WERI-Rb-1 (cell line): ENCODE measurements at regions not wholly inside any gene's neighbourhood (a gene's known extent, or its start where the extent isn't known, plus 50 kb on each side); places are given as distances from the start of the nearest gene placed in this dataset.
"Not testable (repeated sequence)": the region's sequence is repeated elsewhere in the genome, so short reads cannot be mapped to it uniquely, and the experiment has no call there.

Experiments
- DNase-seq: peaks from one replicate; pipeline ENCODE4 v3.0.0-alpha.2; 2020
- H3K27ac ChIP-seq: fragments of 250-450 bp; sonication (Bioruptor Pico); 2 replicates; pipeline ENCODE4 v1.5.1; 2020; ENCODE audit warnings: mild to moderate bottlenecking, moderate library complexity
- H3K27me3 ChIP-seq: fragments of 250-450 bp; sonication (Bioruptor Pico); 2 replicates; pipeline ENCODE4 v1.5.1; 2021; ENCODE audit warnings: mild to moderate bottlenecking, low read depth, moderate library complexity; ENCODE audit not compliant: insufficient read depth, severe bottlenecking
- H3K36me3 ChIP-seq: fragments of 250-450 bp; sonication (Bioruptor Pico); 2 replicates; pipeline ENCODE4 v1.5.1; 2020; ENCODE audit warnings: mild to moderate bottlenecking, moderate library complexity
- H3K4me3 ChIP-seq: 2 replicates; pipeline ENCODE4 v1.5.1; 2011; ENCODE audit warnings: low read depth, mild to moderate bottlenecking, control low read depth, low read length
- H3K9me3 ChIP-seq: fragments of 250-450 bp; sonication (Bioruptor Pico); 2 replicates; pipeline ENCODE4 v1.5.1; 2021; ENCODE audit warnings: mild to moderate bottlenecking, moderate library complexity; ENCODE audit not compliant: severe bottlenecking
- TF ChIP-seq, protein P1 (sequence below): IDR thresholded peaks from 2 replicates; pipeline ENCODE4 v1.5.1; 2011; ENCODE audit warnings: low read depth, mild to moderate bottlenecking, control low read depth, inconsistent platforms, low read length

DNA sequence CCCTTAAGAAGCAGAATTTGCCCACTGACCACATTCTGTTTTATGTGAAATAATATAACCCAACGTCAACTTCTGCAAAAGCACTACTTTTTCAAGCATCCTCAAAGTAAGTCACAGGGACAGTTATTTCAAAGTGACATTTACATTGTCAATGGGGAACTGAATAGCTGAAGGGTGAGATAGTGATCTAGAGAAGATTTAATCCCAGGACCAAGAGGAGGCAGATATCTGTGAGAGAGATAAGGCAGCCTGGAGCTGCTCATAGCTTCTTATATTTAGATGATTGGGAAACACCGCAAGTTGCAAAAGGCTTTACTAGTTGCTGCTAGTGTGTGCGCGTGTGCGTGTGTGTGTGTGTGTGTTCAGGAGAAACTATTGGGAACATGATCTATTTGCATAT is 210.4 kb upstream of the RFX3 start:
- no peak overlapping the region for H3K27ac ChIP-seq
- TF ChIP-seq, protein P1, sequence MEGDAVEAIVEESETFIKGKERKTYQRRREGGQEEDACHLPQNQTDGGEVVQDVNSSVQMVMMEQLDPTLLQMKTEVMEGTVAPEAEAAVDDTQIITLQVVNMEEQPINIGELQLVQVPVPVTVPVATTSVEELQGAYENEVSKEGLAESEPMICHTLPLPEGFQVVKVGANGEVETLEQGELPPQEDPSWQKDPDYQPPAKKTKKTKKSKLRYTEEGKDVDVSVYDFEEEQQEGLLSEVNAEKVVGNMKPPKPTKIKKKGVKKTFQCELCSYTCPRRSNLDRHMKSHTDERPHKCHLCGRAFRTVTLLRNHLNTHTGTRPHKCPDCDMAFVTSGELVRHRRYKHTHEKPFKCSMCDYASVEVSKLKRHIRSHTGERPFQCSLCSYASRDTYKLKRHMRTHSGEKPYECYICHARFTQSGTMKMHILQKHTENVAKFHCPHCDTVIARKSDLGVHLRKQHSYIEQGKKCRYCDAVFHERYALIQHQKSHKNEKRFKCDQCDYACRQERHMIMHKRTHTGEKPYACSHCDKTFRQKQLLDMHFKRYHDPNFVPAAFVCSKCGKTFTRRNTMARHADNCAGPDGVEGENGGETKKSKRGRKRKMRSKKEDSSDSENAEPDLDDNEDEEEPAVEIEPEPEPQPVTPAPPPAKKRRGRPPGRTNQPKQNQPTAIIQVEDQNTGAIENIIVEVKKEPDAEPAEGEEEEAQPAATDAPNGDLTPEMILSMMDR = no peak
- no peaks in the 10 kb centered on the region for H3K36me3 ChIP-seq
- DNase-seq = no peak
- no peaks in the 10 kb centered on the region for H3K27me3 ChIP-seq
- H3K9me3 ChIP-seq = no peaks in the 10 kb centered on the region
- H3K4me3 ChIP-seq = no peak overlapping the region

DNA sequence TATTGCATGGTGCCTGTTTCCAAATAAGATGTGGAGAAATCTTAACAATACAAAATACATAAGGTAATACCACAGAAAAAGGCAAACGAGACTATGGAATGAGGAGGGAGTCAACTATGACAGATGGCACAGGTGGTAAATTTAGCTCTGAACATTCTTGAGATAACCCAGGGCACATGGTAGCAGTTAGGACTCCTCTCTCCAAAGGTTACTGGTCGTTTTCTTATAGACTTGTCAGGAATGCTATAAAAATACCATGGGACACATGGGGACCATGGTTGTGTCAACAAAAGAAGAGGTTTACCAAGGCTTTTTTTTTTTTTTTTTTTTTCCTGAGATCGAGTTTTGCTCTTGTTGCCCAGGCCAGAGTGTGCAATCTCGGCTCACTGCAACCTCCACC is 209.4 kb upstream of the RFX3 start:
- Histone ChIP-seq H3K27me3 (no peaks in the 10 kb centered on the region), H3K9me3 (no peaks in the 10 kb centered on the region), H3K4me3 (no peak overlapping the region), H3K27ac (no peak overlapping the region), H3K36me3 (no peaks in the 10 kb centered on the region)
- TF ChIP-seq, protein P1 = no peak
- DNase-seq = no peak

DNA sequence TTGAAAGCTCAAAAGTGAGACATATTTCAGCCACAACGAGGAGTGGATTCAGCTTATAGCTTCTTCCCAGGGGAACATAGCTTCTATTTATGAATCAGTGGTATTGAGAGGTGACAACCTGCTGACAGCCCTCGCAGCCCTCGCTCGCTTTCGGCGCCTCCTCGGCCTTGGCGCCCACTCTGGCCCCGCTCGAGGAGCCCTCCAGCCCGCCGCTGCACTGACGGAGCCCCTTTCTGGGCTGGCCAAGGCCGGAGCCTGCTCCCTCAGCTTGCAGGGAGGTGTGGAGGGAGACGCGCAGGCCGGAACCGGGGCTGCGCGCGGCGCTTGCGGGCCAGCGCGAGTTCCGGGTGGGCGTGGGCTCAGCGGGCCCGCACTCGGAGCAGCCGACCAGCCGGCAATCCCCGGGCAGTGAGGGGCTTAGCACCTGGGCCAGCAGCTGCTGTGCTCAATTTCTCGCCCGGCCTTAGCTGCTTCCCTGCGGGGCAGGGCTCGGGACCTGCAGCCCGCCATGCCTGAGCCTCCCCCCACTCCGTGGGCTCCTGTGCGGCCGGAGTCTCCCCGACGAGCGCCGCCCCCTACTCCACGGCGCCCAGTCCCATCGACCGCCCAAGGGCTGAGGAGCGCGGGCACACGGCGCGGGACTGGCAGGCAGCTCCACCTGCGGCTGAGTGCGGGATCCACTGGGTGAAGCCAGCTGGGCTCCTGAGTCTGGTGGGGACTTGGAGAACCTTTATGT is 207.9 kb upstream of the RFX3 start:
- not testable (repeated sequence) for H3K36me3 ChIP-seq, H3K27me3 ChIP-seq, H3K9me3 ChIP-seq, H3K4me3 ChIP-seq, H3K27ac ChIP-seq, DNase-seq

DNA sequence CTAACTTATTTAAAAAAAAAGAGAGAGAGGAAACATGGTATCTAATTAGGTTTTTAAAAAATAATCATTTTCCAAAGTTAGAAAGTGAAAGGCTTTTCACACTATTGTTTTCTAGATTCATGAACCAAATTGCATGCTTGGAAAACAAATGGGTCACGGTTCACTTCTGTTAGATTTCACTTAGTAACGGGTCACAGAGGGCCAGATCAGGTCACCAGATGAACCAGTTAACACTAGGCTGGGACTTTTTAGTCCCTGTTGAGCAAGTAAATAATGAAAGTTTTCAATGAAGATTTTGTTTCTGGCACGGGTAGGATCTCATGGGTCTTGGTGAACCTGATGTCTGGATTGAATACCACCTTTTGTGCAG is 207.2 kb upstream of the RFX3 start:
- Histone ChIP-seq H3K27ac (no peak overlapping the region), H3K36me3 (no peaks in the 10 kb centered on the region), H3K9me3 (no peaks in the 10 kb centered on the region), H3K4me3 (no peak overlapping the region), H3K27me3 (no peaks in the 10 kb centered on the region)
- TF ChIP-seq, protein P1 = no peak
- DNase-seq = no peak

DNA sequence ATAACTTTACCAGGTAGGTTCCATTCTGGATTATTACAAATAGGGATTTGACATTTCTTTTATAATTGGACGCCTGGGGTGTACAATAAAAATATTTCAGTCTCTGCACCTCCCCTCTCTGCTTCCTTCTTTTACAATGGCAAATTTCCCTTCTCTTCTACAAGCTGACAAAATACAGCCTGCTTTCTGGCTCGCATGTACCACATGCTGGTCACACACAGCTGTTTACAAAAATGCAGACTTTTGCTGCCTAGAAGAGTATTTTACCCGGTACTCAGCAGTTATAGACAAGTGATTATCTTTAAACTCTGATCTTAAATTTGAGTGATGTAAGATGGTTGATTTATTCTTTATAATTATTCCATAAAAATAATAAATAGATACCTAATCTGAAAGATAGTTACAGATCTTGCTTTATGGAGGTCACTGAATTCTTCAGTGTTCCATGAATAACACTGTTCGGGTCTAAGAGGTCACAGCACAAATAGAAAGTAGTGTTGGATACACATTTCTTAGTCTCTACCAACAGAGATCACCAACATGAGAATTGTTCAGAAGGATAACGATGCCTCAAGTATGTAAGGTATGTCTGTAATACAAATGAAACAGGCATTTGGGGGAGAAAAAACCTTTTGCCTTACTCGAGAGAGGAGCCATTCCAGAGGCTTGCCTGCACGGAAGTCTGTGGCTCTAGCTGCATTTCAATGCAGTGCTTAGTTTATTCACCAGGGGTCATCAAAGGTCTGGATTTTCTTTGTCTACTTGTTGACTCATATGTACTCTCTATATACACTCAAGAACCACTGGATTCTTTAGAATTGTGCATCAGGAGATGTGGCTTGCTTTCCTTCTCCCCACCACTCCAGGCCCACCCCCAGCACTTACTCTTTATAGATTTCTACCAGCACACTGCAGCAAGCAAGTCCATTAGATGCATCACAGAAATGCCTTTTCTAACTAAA is 206.6 kb upstream of the RFX3 start:
- DNase-seq = peak; percentile 49
- Histone ChIP-seq H3K4me3 (no peak overlapping the region), H3K9me3 (no peaks in the 10 kb centered on the region), H3K27ac (no peak overlapping the region), H3K36me3 (no peaks in the 10 kb centered on the region), H3K27me3 (no peaks in the 10 kb centered on the region)
- TF ChIP-seq, protein P1 = peak; percentile 58

DNA sequence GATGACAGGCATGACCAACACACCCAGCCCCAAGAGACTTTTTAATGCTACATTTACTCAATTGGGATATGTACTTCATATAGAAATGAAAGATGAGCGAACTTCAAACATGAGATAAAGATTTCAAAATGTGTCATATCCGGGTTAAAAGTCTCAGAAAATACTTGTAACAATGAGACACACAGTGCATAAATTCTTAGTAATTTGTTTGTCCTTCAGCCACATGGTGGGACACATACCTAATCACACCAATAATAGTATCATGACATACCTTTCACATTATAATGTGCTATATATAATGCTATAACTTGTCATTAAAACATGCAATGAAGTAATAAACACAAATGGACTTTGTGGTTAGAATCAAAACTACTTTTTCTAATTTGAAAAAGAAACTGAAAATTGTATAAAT is 204.7 kb upstream of the RFX3 start:
- Histone ChIP-seq H3K9me3 (no peaks in the 10 kb centered on the region), H3K27me3 (no peaks in the 10 kb centered on the region), H3K36me3 (no peaks in the 10 kb centered on the region), H3K4me3 (no peak overlapping the region), H3K27ac (no peak overlapping the region)
- TF ChIP-seq, protein P1 = no peak
- DNase-seq = no peak
